PC-3 (cell line): ENCODE measurements at regions not wholly inside any gene's neighbourhood (a gene's known extent, or its start where the extent isn't known, plus 50 kb on each side); places are given as distances from the start of the nearest gene placed in this dataset.
A peak's percentile ranks its signal among the peaks of the same experiment; 100 is the strongest.
"Not testable (repeated sequence)": the region's sequence is repeated elsewhere in the genome, so short reads cannot be mapped to it uniquely, and the experiment has no call there.

Experiments
- ATAC-seq: fragments of 200-7000 bp; cut with Tn5 transposase; 2 replicates; pipeline ENCODE4 v1.9.1; 2020; ENCODE audit warnings: mild to moderate bottlenecking, moderate library complexity
- BruUV-seq: library from RNA; stranded (reverse); fragments of 400-500 nt; replicated peaks from 2 replicates; lab custom pipeline; 2021; lab: Mats Ljungman, UMichigan
- CTCF ChIA-PET: fragments of 300-600 bp; sonication (Branson Sonifier 250); formaldehyde crosslinking; loops from one replicate; lab custom pipeline; 2022; ENCODE audit warnings: antibody characterized with exemption; lab: Charles Lee
- POLR2A ChIA-PET: fragments of 300-600 bp; sonication (Branson Sonifier 250); formaldehyde crosslinking; loops from one replicate; lab custom pipeline; 2022; ENCODE audit warnings: antibody characterized with exemption; ENCODE audit not compliant: unreplicated experiment; lab: Charles Lee
- DNase-seq: peaks from one replicate; pipeline ENCODE4 v3.0.0-alpha.2; 2015
- H2AFZ ChIP-seq: fragments of 300-600 bp; sonication (generic); 2 replicates; pipeline ENCODE4 v1.6.0; 2016; ENCODE audit warnings: antibody characterized with exemption, low read length
- H3F3A ChIP-seq: fragments of 300-600 bp; sonication (generic); one replicate; pipeline ENCODE4 v1.6.0; 2017; ENCODE audit warnings: antibody characterized with exemption, low read length, control low read depth, mild to moderate bottlenecking; ENCODE audit not compliant: unreplicated experiment
- H3K27ac ChIP-seq: fragments of 300-600 bp; sonication (generic); 2 replicates; pipeline ENCODE4 v1.5.1; 2016; ENCODE audit warnings: mild to moderate bottlenecking, low read length
- H3K27me3 ChIP-seq: fragments of 300-600 bp; sonication (generic); 2 replicates; pipeline ENCODE4 v1.6.1; 2016; ENCODE audit warnings: low read length, mixed read lengths
- H3K36me3 ChIP-seq: fragments of 300-600 bp; sonication (generic); 2 replicates; pipeline ENCODE4 v1.6.1; 2016; ENCODE audit warnings: low read depth, mixed run types, low read length, mixed read lengths
- H3K4me1 ChIP-seq: fragments of 300-600 bp; sonication (generic); 2 replicates; pipeline ENCODE4 v1.5.1; 2016; ENCODE audit warnings: low read length; ENCODE audit not compliant: insufficient read depth
- H3K4me2 ChIP-seq: fragments of 300-600 bp; sonication (generic); 2 replicates; pipeline ENCODE4 v1.6.0; 2016; ENCODE audit warnings: low read length
- H3K4me3 ChIP-seq: fragments of 300-600 bp; sonication (generic); 2 replicates; pipeline ENCODE4 v1.5.1; 2016; ENCODE audit warnings: mild to moderate bottlenecking, low read length, mixed read lengths
- H3K79me2 ChIP-seq: fragments of 300-600 bp; sonication (generic); 2 replicates; pipeline ENCODE4 v1.6.1; 2017; ENCODE audit warnings: low read length, mixed read lengths
- H3K9ac ChIP-seq: fragments of 300-600 bp; sonication (generic); 2 replicates; pipeline ENCODE4 v1.6.0; 2016; ENCODE audit warnings: mild to moderate bottlenecking, low read length
- H3K9me2 ChIP-seq: fragments of 300-600 bp; sonication (generic); replicated peaks from 2 replicates; pipeline ENCODE4 v1.6.1; 2016; ENCODE audit warnings: mixed run types, low read length, mixed read lengths
- H3K9me3 ChIP-seq: fragments of 300-600 bp; sonication (generic); 2 replicates; pipeline ENCODE4 v1.6.1; 2016; ENCODE audit warnings: low read length, mixed read lengths
- H4K20me1 ChIP-seq: fragments of 300-600 bp; sonication (generic); 2 replicates; pipeline ENCODE4 v1.6.1; 2016; ENCODE audit warnings: low read length, mixed read lengths
- CTCF ChIP-seq: fragments of 300-600 bp; sonication (generic); conservative IDR thresholded peaks from 2 replicates; pipeline ENCODE4 v1.5.1; 2017; ENCODE audit warnings: antibody characterized with exemption, low read depth, mild to moderate bottlenecking, low read length
- EZH2 ChIP-seq: fragments of 300-600 bp; sonication (generic); IDR thresholded peaks from one replicate; pipeline ENCODE4 v1.6.1; 2017; ENCODE audit warnings: antibody characterized with exemption, mild to moderate bottlenecking, low read length; ENCODE audit not compliant: unreplicated experiment
- EZH2phosphoT487 ChIP-seq: fragments of 300-600 bp; sonication (generic); IDR thresholded peaks from 2 replicates; pipeline ENCODE4 v1.6.1; 2018; ENCODE audit warnings: mild to moderate bottlenecking, antibody characterized with exemption, low read length, borderline replicate concordance
- intact Hi-C: fragments of 100-400 bp; cut with micrococcal nuclease; formaldehyde crosslinking; loops from 2 replicates; pipeline ENCODE4 v1.9.0; 2023

- ChIA-PET POLR2A (no interaction called here), CTCF (no interaction called here)
- no peak overlapping the region for H2AFZ ChIP-seq
- intact Hi-C loops = no loop called here
- H3K9me2 ChIP-seq = no peaks in the 10 kb centered on the region
- no peaks in the 10 kb centered on the region for H4K20me1 ChIP-seq
- ATAC-seq (no peak), DNase-seq (peak; percentile 62)
- H3K4me1 ChIP-seq = no peaks in the 10 kb centered on the region
- TF ChIP-seq CTCF (no peak), EZH2phosphoT487 (no peak), EZH2 (no peak)
- BruUV-seq = no TSS peak
- H3K27ac ChIP-seq = no peak overlapping the region
- no peaks in the 10 kb centered on the region for H3K36me3 ChIP-seq
- no peak overlapping the region for H3K4me3 ChIP-seq
- H3K9me3 ChIP-seq = no peaks in the 10 kb centered on the region
- no peaks in the 10 kb centered on the region for H3K79me2 ChIP-seq
- no peaks in the 10 kb centered on the region for H3F3A ChIP-seq
- no peaks in the 10 kb centered on the region for H3K27me3 ChIP-seq
- no peak overlapping the region for H3K4me2 ChIP-seq
- no peak overlapping the region for H3K9ac ChIP-seq
These were observed 109.0 kb upstream of the SLC16A7 start for GRCh38 chr12:59486827-59487226.

- Histone ChIP-seq H3K27ac (no peak overlapping the region), H3K9me3 (no peaks in the 10 kb centered on the region), H2AFZ (no peak overlapping the region), H3F3A (no peaks in the 10 kb centered on the region), H3K4me3 (no peak overlapping the region), H3K36me3 (no peaks in the 10 kb centered on the region), H3K79me2 (no peaks in the 10 kb centered on the region), H3K4me1 (no peaks in the 10 kb centered on the region), H3K27me3 (no peaks in the 10 kb centered on the region), H3K9ac (no peak overlapping the region), H4K20me1 (no peaks in the 10 kb centered on the region), H3K4me2 (no peak overlapping the region), H3K9me2 (no peaks in the 10 kb centered on the region)
- BruUV-seq = no TSS peak
- TF ChIP-seq EZH2 = no peak
- no peak for TF ChIP-seq EZH2phosphoT487
- no peak for TF ChIP-seq CTCF
- DNase-seq (no peak), ATAC-seq (no peak)
- intact Hi-C loops = no loop called here
- POLR2A ChIA-PET = no interaction called here
- CTCF ChIA-PET = no interaction called here
These were observed 111.3 kb upstream of the SLC16A7 start for GRCh38 chr12:59484575-59484974.

GRCh38 chr12:59474236-59474635, 121.6 kb upstream of the SLC16A7 start:
- CTCF ChIA-PET, BruUV-seq: not testable (repeated sequence)

More at GRCh38 chr12:59474236-59474635, 121.6 kb upstream of the SLC16A7 start:
- H3K79me2 ChIP-seq, H2AFZ ChIP-seq, H3K27me3 ChIP-seq, DNase-seq, H3K9ac ChIP-seq, H3K4me3 ChIP-seq, intact Hi-C loops, H3K9me2 ChIP-seq, H3K4me1 ChIP-seq, H3K27ac ChIP-seq, ATAC-seq, H3K36me3 ChIP-seq, H3K9me3 ChIP-seq, H3K4me2 ChIP-seq, POLR2A ChIA-PET, H4K20me1 ChIP-seq, H3F3A ChIP-seq: not testable (repeated sequence)
